Ishikawa (cell line): ENCODE measurements at regions not wholly inside any gene's neighbourhood (a gene's known extent, or its start where the extent isn't known, plus 50 kb on each side); places are given as distances from the start of the nearest gene placed in this dataset.

Experiments used
- CEBPB ChIP-seq: IDR thresholded peaks from 2 replicates; pipeline ENCODE4 v1.6.1; 2012
- CREB1 ChIP-seq: IDR thresholded peaks from 2 replicates; pipeline ENCODE4 v1.6.1; 2012; ENCODE audit warnings: low read depth
- EGR1 ChIP-seq: IDR thresholded peaks from 2 replicates; pipeline ENCODE4 v1.6.1; 2012
- EP300 ChIP-seq: IDR thresholded peaks from 2 replicates; pipeline ENCODE4 v1.6.1; 2012; ENCODE audit warnings: borderline replicate concordance
- FOXM1 ChIP-seq: IDR thresholded peaks from 2 replicates; pipeline ENCODE4 v1.6.1; 2012; ENCODE audit warnings: low read depth, borderline replicate concordance
- NFIC ChIP-seq: IDR thresholded peaks from 2 replicates; pipeline ENCODE4 v1.6.1; 2012
- RAD21 ChIP-seq: IDR thresholded peaks from 2 replicates; pipeline ENCODE4 v1.6.1; 2012; ENCODE audit warnings: low read depth
- TAF1 ChIP-seq: IDR thresholded peaks from 2 replicates; pipeline ENCODE4 v1.6.1; 2012; ENCODE audit warnings: low read depth, mild to moderate bottlenecking
- TCF12 ChIP-seq: IDR thresholded peaks from 2 replicates; pipeline ENCODE4 v1.6.1; 2012; ENCODE audit warnings: low read depth
- TEAD4 ChIP-seq: IDR thresholded peaks from 2 replicates; pipeline ENCODE4 v1.6.1; 2012
- YY1 ChIP-seq: IDR thresholded peaks from 2 replicates; pipeline ENCODE4 v1.6.1; 2012; ENCODE audit warnings: low read depth
- ZBTB7A ChIP-seq: IDR thresholded peaks from 2 replicates; pipeline ENCODE4 v1.6.1; 2012; ENCODE audit warnings: low read depth
- TF ChIP-seq, protein P1 (sequence below): IDR thresholded peaks from 2 replicates; pipeline ENCODE4 v1.6.1; 2012; ENCODE audit warnings: low read depth, mild to moderate bottlenecking
- TF ChIP-seq, protein P2 (sequence below): IDR thresholded peaks from 2 replicates; pipeline ENCODE4 v1.6.1; 2012
- TF ChIP-seq, protein P3 (sequence below): IDR thresholded peaks from 2 replicates; pipeline ENCODE4 v1.6.1; 2012

DNA sequence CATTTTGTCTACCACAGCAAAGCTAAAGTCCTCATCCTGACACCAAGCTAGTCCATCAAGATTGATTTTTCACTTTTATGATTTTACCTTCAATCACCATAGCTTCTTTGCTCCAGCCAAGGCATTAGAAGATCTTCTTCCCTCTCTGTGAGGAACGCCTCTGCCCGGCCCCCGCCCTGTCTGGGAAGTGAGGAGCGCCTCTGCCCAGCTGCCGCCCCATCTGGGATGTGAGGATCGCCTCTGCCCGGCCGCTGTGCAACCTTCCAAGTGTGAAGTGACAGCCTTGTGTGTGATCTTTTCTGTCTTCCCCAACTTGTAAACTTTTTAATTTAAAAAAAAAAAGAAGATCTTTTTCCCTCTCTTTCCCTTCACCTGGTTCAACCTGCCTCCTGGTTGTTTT, 210.5 kb upstream of the NREP start:
- TF ChIP-seq FOXM1 (no peak), NFIC (no peak), EP300 (no peak), YY1 (no peak), TEAD4 (no peak), RAD21 (no peak), TAF1 (no peak), EGR1 (no peak), TCF12 (no peak), ZBTB7A (no peak), CEBPB (no peak), CREB1 (no peak)
- TF ChIP-seq, protein P1, sequence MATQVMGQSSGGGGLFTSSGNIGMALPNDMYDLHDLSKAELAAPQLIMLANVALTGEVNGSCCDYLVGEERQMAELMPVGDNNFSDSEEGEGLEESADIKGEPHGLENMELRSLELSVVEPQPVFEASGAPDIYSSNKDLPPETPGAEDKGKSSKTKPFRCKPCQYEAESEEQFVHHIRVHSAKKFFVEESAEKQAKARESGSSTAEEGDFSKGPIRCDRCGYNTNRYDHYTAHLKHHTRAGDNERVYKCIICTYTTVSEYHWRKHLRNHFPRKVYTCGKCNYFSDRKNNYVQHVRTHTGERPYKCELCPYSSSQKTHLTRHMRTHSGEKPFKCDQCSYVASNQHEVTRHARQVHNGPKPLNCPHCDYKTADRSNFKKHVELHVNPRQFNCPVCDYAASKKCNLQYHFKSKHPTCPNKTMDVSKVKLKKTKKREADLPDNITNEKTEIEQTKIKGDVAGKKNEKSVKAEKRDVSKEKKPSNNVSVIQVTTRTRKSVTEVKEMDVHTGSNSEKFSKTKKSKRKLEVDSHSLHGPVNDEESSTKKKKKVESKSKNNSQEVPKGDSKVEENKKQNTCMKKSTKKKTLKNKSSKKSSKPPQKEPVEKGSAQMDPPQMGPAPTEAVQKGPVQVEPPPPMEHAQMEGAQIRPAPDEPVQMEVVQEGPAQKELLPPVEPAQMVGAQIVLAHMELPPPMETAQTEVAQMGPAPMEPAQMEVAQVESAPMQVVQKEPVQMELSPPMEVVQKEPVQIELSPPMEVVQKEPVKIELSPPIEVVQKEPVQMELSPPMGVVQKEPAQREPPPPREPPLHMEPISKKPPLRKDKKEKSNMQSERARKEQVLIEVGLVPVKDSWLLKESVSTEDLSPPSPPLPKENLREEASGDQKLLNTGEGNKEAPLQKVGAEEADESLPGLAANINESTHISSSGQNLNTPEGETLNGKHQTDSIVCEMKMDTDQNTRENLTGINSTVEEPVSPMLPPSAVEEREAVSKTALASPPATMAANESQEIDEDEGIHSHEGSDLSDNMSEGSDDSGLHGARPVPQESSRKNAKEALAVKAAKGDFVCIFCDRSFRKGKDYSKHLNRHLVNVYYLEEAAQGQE, result no peak
- TF ChIP-seq, protein P2, sequence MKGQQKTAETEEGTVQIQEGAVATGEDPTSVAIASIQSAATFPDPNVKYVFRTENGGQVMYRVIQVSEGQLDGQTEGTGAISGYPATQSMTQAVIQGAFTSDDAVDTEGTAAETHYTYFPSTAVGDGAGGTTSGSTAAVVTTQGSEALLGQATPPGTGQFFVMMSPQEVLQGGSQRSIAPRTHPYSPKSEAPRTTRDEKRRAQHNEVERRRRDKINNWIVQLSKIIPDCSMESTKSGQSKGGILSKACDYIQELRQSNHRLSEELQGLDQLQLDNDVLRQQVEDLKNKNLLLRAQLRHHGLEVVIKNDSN, result no peak
- TF ChIP-seq, protein P3, sequence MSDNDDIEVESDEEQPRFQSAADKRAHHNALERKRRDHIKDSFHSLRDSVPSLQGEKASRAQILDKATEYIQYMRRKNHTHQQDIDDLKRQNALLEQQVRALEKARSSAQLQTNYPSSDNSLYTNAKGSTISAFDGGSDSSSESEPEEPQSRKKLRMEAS, result no peak

DNA sequence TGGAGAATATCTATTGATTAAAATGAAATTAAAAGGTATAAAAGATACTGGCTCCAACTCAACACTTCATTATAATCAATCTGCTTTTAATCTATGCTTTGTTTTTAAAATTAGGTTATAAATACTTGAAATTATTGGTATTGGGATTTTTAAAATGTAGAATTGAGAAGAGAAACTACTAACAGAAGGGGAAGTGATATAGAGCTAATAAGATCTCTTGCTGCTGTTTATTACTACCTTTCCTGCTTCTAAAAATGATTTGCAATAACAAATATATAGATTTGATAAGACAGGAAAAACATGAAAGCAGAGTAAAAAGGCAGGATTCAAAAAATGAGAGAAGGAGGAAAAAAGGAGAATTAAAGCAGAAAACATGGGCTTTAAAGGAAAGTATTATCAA, 209.3 kb upstream of the NREP start:
- TF ChIP-seq EP300, result no peak
- TF ChIP-seq RAD21, result no peak

DNA sequence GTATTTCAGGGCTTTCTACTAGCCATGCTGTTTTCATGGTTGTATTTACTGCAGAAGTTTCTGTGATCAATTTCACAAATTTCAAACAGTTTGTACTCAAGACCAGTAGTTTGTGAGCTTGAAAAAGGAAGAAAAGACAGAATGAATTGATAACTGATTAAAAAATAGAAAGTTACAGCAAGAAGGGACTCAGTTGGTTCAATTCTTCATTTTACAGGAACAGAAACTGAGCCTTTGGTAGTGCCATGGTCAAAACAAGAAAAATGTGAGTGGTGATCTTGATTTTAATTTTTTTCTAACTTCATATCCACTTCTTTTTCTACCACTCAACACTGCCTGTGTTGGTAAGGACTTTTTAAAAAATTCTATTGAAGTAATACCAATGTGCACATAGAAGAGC, 206.6 kb upstream of the NREP start:
- TF ChIP-seq YY1, result no peak
- TF ChIP-seq ZBTB7A, result no peak

DNA sequence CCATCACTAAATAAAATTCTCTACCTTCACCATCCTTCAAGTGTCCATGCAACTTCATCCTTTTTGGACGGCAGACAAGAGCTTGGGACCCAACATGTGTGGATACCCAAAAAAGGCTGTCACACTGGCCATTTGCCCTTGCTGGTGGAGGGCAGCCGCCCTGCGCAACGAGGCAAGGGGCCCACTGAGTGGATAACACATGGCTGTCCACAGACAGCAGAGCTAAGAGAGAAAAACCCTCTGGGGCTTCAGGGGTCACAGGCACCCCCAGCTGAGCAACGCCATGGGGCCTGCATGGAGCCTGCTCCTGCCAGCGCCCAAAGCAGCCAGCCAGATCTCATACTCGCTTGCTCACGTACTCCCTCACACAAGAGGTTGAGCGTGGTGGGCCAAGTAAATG, 205.9 kb upstream of the NREP start:
- TF ChIP-seq TCF12 (no peak), RAD21 (no peak), ZBTB7A (no peak), EGR1 (no peak), NFIC (no peak), CEBPB (no peak), YY1 (no peak), CREB1 (no peak), TAF1 (no peak), TEAD4 (no peak)
- TF ChIP-seq, protein P3, result no peak

DNA sequence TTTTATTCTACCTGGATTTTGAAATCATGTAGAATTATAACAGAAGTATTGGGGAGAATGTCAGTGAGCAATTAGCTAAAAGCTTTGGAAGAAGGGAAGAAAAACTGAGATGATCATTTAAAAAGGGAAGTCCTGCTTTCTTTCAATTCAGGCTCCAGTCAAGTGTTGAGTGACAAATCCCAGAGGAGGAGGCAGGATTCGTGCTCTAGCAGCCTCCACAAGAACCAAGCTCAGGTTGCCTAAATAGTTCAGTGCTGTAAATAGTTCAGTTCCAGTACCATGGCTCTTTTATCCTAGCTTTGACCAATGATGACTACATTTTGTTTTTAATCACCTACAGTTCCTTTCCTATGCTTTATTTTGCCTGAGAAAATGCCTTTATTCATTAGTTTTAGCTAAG, 204.9 kb upstream of the NREP start:
- no peak for TF ChIP-seq EGR1
- no peak for TF ChIP-seq TAF1

DNA sequence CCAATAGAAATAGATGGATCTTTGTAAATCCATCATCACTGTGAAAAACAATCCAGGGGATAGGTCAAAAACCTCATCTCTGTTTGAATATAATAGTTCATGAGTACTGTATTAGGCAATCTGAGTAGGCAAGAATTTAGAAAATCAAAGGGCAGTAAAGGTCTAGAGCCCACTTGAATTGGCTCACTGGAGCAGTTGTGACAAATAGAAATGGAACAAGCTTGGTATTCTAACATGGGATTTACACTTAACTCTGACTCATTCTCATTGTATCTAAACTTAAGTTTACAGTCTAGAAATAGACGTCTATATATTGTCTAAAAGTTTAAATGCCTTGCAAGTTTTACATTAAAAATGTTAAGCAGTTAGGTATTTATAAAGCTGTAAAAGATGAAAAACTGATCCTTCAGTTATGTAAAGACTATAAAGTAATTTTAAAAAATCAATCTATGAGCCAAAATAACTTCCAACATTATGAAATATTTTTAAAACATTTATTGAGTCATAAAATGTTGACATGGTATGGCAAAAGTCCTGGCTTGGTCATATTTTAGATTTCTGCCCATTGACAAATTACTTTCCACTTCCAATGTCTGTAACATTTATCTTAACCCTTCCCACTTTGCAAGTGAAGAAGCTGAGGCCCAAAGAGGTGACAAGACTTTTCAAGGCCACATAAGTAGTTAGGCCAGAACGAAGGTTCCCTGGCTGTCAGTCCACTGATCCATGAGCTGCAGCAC, 203.7 kb upstream of the NREP start:
- TF ChIP-seq, protein P2, result no peak
- TF ChIP-seq TEAD4, result no peak
- no peak for TF ChIP-seq ZBTB7A
- no peak for TF ChIP-seq EP300
- no peak for TF ChIP-seq CEBPB
- TF ChIP-seq NFIC, result no peak
- no peak for TF ChIP-seq YY1
- TF ChIP-seq, protein P1, result no peak

DNA sequence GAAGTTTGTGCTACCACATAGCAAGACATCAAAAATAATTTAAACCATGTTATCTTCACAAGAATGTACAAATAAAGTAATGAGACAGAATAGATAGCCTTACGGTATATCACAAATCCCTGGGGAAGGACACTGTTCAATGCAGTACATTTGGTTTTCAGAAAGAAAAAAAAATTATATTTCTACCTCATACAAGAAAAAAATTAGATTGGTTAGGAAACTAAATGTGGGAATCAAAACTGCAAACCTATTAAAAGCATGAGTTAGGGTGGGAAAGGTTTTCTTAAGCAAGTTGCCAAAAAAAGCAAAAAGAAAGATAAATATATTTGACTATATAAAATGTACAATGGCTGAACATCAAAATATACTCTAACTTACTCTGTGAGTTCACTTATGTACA, 201.9 kb upstream of the NREP start:
- TF ChIP-seq, protein P2, result no peak
- TF ChIP-seq EP300, result no peak
- no peak for TF ChIP-seq EGR1
- no peak for TF ChIP-seq FOXM1
- TF ChIP-seq, protein P1, result no peak
- no peak for TF ChIP-seq RAD21
- no peak for TF ChIP-seq YY1
- no peak for TF ChIP-seq ZBTB7A
- no peak for TF ChIP-seq TEAD4
- no peak for TF ChIP-seq TCF12
- TF ChIP-seq CEBPB, result no peak
- TF ChIP-seq CREB1, result no peak
- no peak for TF ChIP-seq NFIC
- TF ChIP-seq TAF1, result no peak
- TF ChIP-seq, protein P3, result no peak
